ENCODE measurements at regions not wholly inside any gene's neighbourhood (a gene's known extent, or its start where the extent isn't known, plus 50 kb on each side); places are given as distances from the start of the nearest gene placed in this dataset.

DNA sequence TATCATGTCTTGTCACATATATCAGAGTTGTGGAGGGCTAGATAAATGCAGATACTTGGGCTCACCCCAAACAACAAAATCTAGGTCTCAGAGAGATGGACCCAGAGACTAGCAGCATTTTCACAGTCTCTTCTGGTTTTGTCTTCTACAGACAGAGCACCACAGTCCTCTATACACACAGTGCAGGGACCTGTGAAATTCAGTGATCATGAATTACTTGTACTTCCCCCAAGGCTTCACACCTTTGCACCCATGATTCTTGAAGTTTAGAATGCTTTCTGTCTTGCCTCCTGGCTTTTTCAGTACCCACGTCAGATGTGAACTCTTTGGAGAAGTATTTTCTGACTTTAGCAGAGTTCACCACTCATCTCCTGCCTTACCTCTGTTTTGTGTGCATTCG is 371.5 kb upstream of the PRR16 start:
- no peak overlapping the region for H3K9ac ChIP-seq (ENCODE audit: low read length in 3 of 3)
- FAIRE-seq, result no peak
- DNase-seq, result no peak
- intact Hi-C loops (cut with DNase I), result no loop called here
- TF ChIP-seq, protein P1, sequence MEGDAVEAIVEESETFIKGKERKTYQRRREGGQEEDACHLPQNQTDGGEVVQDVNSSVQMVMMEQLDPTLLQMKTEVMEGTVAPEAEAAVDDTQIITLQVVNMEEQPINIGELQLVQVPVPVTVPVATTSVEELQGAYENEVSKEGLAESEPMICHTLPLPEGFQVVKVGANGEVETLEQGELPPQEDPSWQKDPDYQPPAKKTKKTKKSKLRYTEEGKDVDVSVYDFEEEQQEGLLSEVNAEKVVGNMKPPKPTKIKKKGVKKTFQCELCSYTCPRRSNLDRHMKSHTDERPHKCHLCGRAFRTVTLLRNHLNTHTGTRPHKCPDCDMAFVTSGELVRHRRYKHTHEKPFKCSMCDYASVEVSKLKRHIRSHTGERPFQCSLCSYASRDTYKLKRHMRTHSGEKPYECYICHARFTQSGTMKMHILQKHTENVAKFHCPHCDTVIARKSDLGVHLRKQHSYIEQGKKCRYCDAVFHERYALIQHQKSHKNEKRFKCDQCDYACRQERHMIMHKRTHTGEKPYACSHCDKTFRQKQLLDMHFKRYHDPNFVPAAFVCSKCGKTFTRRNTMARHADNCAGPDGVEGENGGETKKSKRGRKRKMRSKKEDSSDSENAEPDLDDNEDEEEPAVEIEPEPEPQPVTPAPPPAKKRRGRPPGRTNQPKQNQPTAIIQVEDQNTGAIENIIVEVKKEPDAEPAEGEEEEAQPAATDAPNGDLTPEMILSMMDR (IDR thresholded peaks at IDR 0.05; ENCODE audit: borderline replicate concordance, extremely low read depth, insufficient read depth), result no peak
- H3K4me3 ChIP-seq (ENCODE audit: low read length in 3 of 3), result no peak overlapping the region
- no peaks in the 10 kb centered on the region for H3K27me3 ChIP-seq (ENCODE audit: control insufficient read depth, insufficient read depth, low read length)
- H3K27ac ChIP-seq (ENCODE audit: low read depth in 2 of 2, low read length in 2 of 2), result no peak overlapping the region
- no peaks in the 10 kb centered on the region for H3K36me3 ChIP-seq (ENCODE audit: control insufficient read depth in 2 of 3, insufficient read depth in 3 of 3, low read length in 3 of 3)
- H3K9me3 ChIP-seq (ENCODE audit: control insufficient read depth in 2 of 3, insufficient read depth in 1 of 3, low read length in 3 of 3), result no peaks in the 10 kb centered on the region
- no peaks in the 10 kb centered on the region for H3K4me1 ChIP-seq (ENCODE audit: control insufficient read depth in 2 of 3, insufficient read depth in 2 of 3, low read depth in 1 of 3, low read length in 3 of 3)

DNA sequence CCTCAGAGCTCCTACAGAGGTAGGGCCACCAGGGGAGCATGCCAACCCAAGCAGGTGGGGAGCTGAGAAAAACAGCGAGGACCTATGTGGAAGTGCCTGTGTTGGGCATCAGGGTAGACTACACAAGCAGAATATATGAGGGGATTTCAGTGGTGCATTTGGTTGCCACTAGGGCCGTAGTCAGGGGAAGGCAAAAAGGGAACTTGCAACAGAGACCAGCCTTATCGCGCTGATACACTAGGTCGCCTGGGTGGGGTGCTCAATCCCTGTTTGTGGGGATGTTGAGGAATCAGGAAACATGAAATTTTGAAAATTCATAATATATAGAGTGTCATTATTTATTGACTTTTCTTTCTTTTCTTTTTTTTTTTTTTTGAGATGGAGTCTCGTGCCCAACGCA is 370.9 kb upstream of the PRR16 start:
- no peaks in the 10 kb centered on the region for H3K4me1 ChIP-seq (ENCODE audit: control insufficient read depth in 2 of 3, insufficient read depth in 2 of 3, low read depth in 1 of 3, low read length in 3 of 3)
- no peaks in the 10 kb centered on the region for H3K36me3 ChIP-seq (ENCODE audit: control insufficient read depth in 2 of 3, insufficient read depth in 3 of 3, low read length in 3 of 3)
- no peak overlapping the region for H3K27ac ChIP-seq (ENCODE audit: low read depth in 2 of 2, low read length in 2 of 2)
- FAIRE-seq, result no peak
- no peak for DNase-seq
- no peaks in the 10 kb centered on the region for H3K9me3 ChIP-seq (ENCODE audit: control insufficient read depth in 2 of 3, insufficient read depth in 1 of 3, low read length in 3 of 3)
- no peak overlapping the region for H3K4me3 ChIP-seq (ENCODE audit: low read length in 3 of 3)
- no peak overlapping the region for H3K9ac ChIP-seq (ENCODE audit: low read length in 3 of 3)
- intact Hi-C loops (cut with DNase I), result no loop called here
- TF ChIP-seq, protein P1 (IDR thresholded peaks at IDR 0.05; ENCODE audit: borderline replicate concordance, extremely low read depth, insufficient read depth), result no peak
- no peaks in the 10 kb centered on the region for H3K27me3 ChIP-seq (ENCODE audit: control insufficient read depth, insufficient read depth, low read length)

DNA sequence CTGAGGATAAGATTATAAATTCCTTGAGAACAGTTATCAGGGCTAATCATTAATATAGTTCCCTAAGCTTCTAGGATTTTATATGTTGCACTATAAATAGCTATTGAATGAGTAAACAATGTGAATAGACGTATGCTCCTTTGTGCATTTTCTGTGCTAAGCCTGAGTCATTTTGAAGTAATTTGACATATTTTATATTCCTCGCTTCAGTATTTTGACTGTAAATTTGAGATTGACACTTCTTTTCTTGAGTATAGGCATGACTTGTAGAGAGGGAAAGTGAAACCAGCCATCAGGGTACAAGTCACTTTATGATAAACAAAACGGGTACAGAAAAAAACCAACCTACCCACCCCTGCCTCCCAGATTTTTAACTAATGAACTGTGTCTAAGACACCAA is 367.7 kb upstream of the PRR16 start:
- intact Hi-C loops (cut with DNase I), result no loop called here
- TF ChIP-seq, protein P1 (IDR thresholded peaks at IDR 0.05; ENCODE audit: borderline replicate concordance, extremely low read depth, insufficient read depth), result no peak
- FAIRE-seq (no peak), DNase-seq (peak in 1 of 5 donors; percentile 3)
- Histone ChIP-seq H3K27me3 (ENCODE audit: control insufficient read depth, insufficient read depth, low read length) (no peaks in the 10 kb centered on the region), H3K4me1 (ENCODE audit: control insufficient read depth in 2 of 3, insufficient read depth in 2 of 3, low read depth in 1 of 3, low read length in 3 of 3) (no peaks in the 10 kb centered on the region), H3K9ac (ENCODE audit: low read length in 3 of 3) (no peak overlapping the region), H3K27ac (ENCODE audit: low read depth in 2 of 2, low read length in 2 of 2) (no peak overlapping the region), H3K9me3 (ENCODE audit: control insufficient read depth in 2 of 3, insufficient read depth in 1 of 3, low read length in 3 of 3) (no peaks in the 10 kb centered on the region), H3K36me3 (ENCODE audit: control insufficient read depth in 2 of 3, insufficient read depth in 3 of 3, low read length in 3 of 3) (no peaks in the 10 kb centered on the region), H3K4me3 (ENCODE audit: low read length in 3 of 3) (no peak overlapping the region)

DNA sequence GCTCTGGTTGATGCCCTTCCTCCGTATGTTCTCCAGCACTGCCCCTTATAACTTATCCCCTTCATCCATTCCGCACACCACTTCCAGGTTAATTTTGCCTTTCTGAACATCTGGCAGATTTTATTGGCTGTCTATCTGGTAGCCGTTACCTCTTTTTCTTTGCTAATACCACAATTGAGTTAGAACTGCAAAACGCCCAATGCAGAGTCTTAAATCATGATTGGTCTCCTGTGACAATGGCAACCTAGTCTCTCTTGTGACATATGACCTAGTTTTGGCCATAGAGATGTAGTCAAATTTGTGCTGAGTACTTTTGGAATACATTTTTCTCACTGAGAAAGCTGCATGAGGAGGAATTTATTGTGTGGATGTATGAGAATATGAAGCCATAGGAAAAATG is 365.7 kb upstream of the PRR16 start:
- FAIRE-seq, result no peak
- Histone ChIP-seq H3K27me3 (ENCODE audit: control insufficient read depth, insufficient read depth, low read length) (no peaks in the 10 kb centered on the region), H3K9ac (ENCODE audit: low read length in 3 of 3) (no peak overlapping the region), H3K4me3 (ENCODE audit: low read length in 3 of 3) (no peak overlapping the region), H3K36me3 (ENCODE audit: control insufficient read depth in 2 of 3, insufficient read depth in 3 of 3, low read length in 3 of 3) (no peaks in the 10 kb centered on the region), H3K9me3 (ENCODE audit: control insufficient read depth in 2 of 3, insufficient read depth in 1 of 3, low read length in 3 of 3) (no peaks in the 10 kb centered on the region), H3K27ac (ENCODE audit: low read depth in 2 of 2, low read length in 2 of 2) (no peak overlapping the region), H3K4me1 (ENCODE audit: control insufficient read depth in 2 of 3, insufficient read depth in 2 of 3, low read depth in 1 of 3, low read length in 3 of 3) (no peaks in the 10 kb centered on the region)
- DNase-seq, result no peak
- intact Hi-C loops (cut with DNase I), result no loop called here
- TF ChIP-seq, protein P1 (IDR thresholded peaks at IDR 0.05; ENCODE audit: borderline replicate concordance, extremely low read depth, insufficient read depth), result no peak
